IMR-90 (cell line): ENCODE measurements at regions not wholly inside any gene's neighbourhood (a gene's known extent, or its start where the extent isn't known, plus 50 kb on each side); places are given as distances from the start of the nearest gene placed in this dataset.

Experiments
- ATAC-seq: fragments of 200-7000 bp; cut with Tn5 transposase; 2 replicates; pipeline ENCODE4 v1.9.1; 2020; ENCODE audit warnings: low read depth, mild to moderate bottlenecking, moderate library complexity
- BruUV-seq: library from RNA; stranded (reverse); fragments of 400-500 nt; replicated peaks from 2 replicates; lab custom pipeline; 2021; lab: Mats Ljungman, UMichigan
- CTCF ChIA-PET: fragments of 300-600 bp; formaldehyde crosslinking; extraction: SDS; loops from one replicate; lab custom pipeline; 2021; ENCODE audit warnings: antibody characterized with exemption; lab: Yijun Ruan, JAX
- POLR2A ChIA-PET: fragments of 300-600 bp; sonication (Branson Sonifier 250); formaldehyde crosslinking; loops from one replicate; lab custom pipeline; 2022; ENCODE audit warnings: antibody characterized with exemption; ENCODE audit not compliant: unreplicated experiment; lab: Charles Lee
- DNase-seq: peaks from one replicate; pipeline ENCODE4 v3.0.0; 2013
- H2AFZ ChIP-seq: replicated peaks from 2 replicates; pipeline ENCODE3; 2013; ENCODE audit warnings: low read length, mild to moderate bottlenecking; ENCODE audit not compliant: poor library complexity
- H2AK5ac ChIP-seq: 2 replicates; pipeline ENCODE4 v1.6.1; 2013; ENCODE audit warnings: low read depth, low read length, inconsistent platforms
- H2AK9ac ChIP-seq: replicated peaks from 2 replicates; pipeline ENCODE3; 2013; ENCODE audit warnings: mild to moderate bottlenecking, low read depth, low read length, moderate library complexity; ENCODE audit not compliant: poor library complexity
- H2BK120ac ChIP-seq: 2 replicates; pipeline ENCODE4 v1.6.1; 2013; ENCODE audit warnings: low read depth, low read length, inconsistent platforms
- H2BK15ac ChIP-seq: 3 replicates; pipeline ENCODE4 v1.6.1; 2013; ENCODE audit warnings: low read depth, low read length, inconsistent platforms
- H2BK20ac ChIP-seq: 2 replicates; pipeline ENCODE4 v1.6.1; 2013; ENCODE audit warnings: low read depth, mild to moderate bottlenecking, inconsistent platforms, low read length, moderate library complexity
- H2BK5ac ChIP-seq: 2 replicates; pipeline ENCODE4 v1.6.1; 2013; ENCODE audit warnings: mild to moderate bottlenecking, low read depth, low read length, inconsistent platforms; ENCODE audit not compliant: poor library complexity, severe bottlenecking
- H3K14ac ChIP-seq: replicated peaks from 2 replicates; pipeline ENCODE4 v1.6.1; 2013; ENCODE audit warnings: low read depth, low read length, inconsistent platforms
- H3K18ac ChIP-seq: 2 replicates; pipeline ENCODE4 v1.6.1; 2013; ENCODE audit warnings: low read depth, low read length, control low read depth
- H3K23ac ChIP-seq: 2 replicates; pipeline ENCODE4 v1.6.1; 2013; ENCODE audit warnings: low read depth, low read length, inconsistent platforms
- H3K27ac ChIP-seq: 2 replicates; pipeline ENCODE4 v1.5.1; 2013; ENCODE audit warnings: mild to moderate bottlenecking, control low read depth, low read length; ENCODE audit not compliant: insufficient read depth
- H3K27me3 ChIP-seq: 2 replicates; pipeline ENCODE4 v1.6.1; 2013; ENCODE audit warnings: low read length; ENCODE audit not compliant: control insufficient read depth, insufficient read depth
- H3K36me3 ChIP-seq: 2 replicates; pipeline ENCODE4 v1.6.1; 2013; ENCODE audit warnings: low read length, mixed read lengths; ENCODE audit not compliant: control insufficient read depth, insufficient read depth
- H3K4ac ChIP-seq: 2 replicates; pipeline ENCODE4 v1.6.1; 2013; ENCODE audit warnings: low read depth, low read length, inconsistent platforms
- H3K4me1 ChIP-seq: 2 replicates; pipeline ENCODE4 v1.6.1; 2013; ENCODE audit warnings: low read length, mixed read lengths; ENCODE audit not compliant: control insufficient read depth, insufficient read depth
- H3K4me2 ChIP-seq: 2 replicates; pipeline ENCODE4 v1.6.1; 2013; ENCODE audit warnings: low read depth, mild to moderate bottlenecking, control low read depth, low read length, moderate library complexity
- H3K4me3 ChIP-seq: 2 replicates; pipeline ENCODE4 v1.5.1; 2013; ENCODE audit warnings: low read depth, mild to moderate bottlenecking, control low read depth, low read length, moderate library complexity; ENCODE audit not compliant: insufficient read depth
- H3K56ac ChIP-seq: 2 replicates; pipeline ENCODE4 v1.6.1; 2013; ENCODE audit warnings: low read length, inconsistent platforms; ENCODE audit not compliant: insufficient read depth; ENCODE audit errors: extremely low read depth
- H3K79me1 ChIP-seq, 2 experiments: 2 replicates each; pipeline ENCODE4 v1.6.1; 2013; ENCODE audit warnings: low read length in 2 of 2, inconsistent platforms in 1 of 2, low read depth in 1 of 2
- H3K9ac ChIP-seq: 2 replicates; pipeline ENCODE4 v1.6.1; 2013; ENCODE audit warnings: low read depth, low read length, control low read depth
- H3K9me1 ChIP-seq: 2 replicates; pipeline ENCODE4 v1.6.1; 2013; ENCODE audit warnings: low read length, inconsistent platforms; ENCODE audit not compliant: insufficient read depth
- H3K9me3 ChIP-seq: 2 replicates; pipeline ENCODE4 v1.6.1; 2013; ENCODE audit warnings: low read length; ENCODE audit not compliant: control insufficient read depth, insufficient read depth
- H4K20me1 ChIP-seq: 2 replicates; pipeline ENCODE4 v1.6.1; 2013; ENCODE audit warnings: low read length, inconsistent platforms; ENCODE audit not compliant: insufficient read depth
- H4K5ac ChIP-seq: 2 replicates; pipeline ENCODE4 v1.6.1; 2013; ENCODE audit warnings: mild to moderate bottlenecking, low read depth, low read length, control low read depth
- H4K8ac ChIP-seq, 2 experiments: 2 replicates each; pipeline ENCODE4 v1.6.1; 2013; ENCODE audit warnings: low read depth in 2 of 2, low read length in 2 of 2, control low read depth in 1 of 2, inconsistent platforms in 1 of 2
- H4K91ac ChIP-seq: 2 replicates; pipeline ENCODE4 v1.6.1; 2013; ENCODE audit warnings: low read depth, low read length, inconsistent platforms; ENCODE audit not compliant: insufficient read depth
- BHLHE40 ChIP-seq: fragments of 150-350 bp; IDR thresholded peaks from 2 replicates; pipeline ENCODE4 v1.6.1; 2016; ENCODE audit warnings: mild to moderate bottlenecking, low read depth, low read length
- CHD1 ChIP-seq: IDR thresholded peaks from 2 replicates; pipeline ENCODE4 v1.6.1; 2012; ENCODE audit warnings: low read depth, low read length, improper control_type of control experiment
- CTCF ChIP-seq: conservative IDR thresholded peaks from 2 replicates; pipeline ENCODE4 v1.5.1; 2012; ENCODE audit warnings: mild to moderate bottlenecking, low read depth, low read length, improper control_type of control experiment
- ELK1 ChIP-seq: fragments of 150-350 bp; IDR thresholded peaks from 2 replicates; pipeline ENCODE4 v1.6.1; 2016; ENCODE audit warnings: low read depth, mild to moderate bottlenecking, low read length, moderate library complexity, borderline replicate concordance
- FOS ChIP-seq: fragments of 150-350 bp; IDR thresholded peaks from 2 replicates; pipeline ENCODE4 v1.6.1; 2016; ENCODE audit warnings: low read depth, low read length
- MAFK ChIP-seq: IDR thresholded peaks from 2 replicates; pipeline ENCODE4 v1.6.1; 2012; ENCODE audit warnings: low read depth, low read length, improper control_type of control experiment
- MAZ ChIP-seq: IDR thresholded peaks from 2 replicates; pipeline ENCODE4 v1.6.1; 2012; ENCODE audit warnings: low read depth, mild to moderate bottlenecking, low read length, improper control_type of control experiment, moderate library complexity, borderline replicate concordance
- MXI1 ChIP-seq: IDR thresholded peaks from 2 replicates; pipeline ENCODE4 v1.6.1; 2012; ENCODE audit warnings: low read depth, mild to moderate bottlenecking, low read length, moderate library complexity, borderline replicate concordance
- NFE2L2 ChIP-seq: fragments of 150-350 bp; IDR thresholded peaks from 2 replicates; pipeline ENCODE4 v1.6.1; 2016; ENCODE audit warnings: low read depth, mild to moderate bottlenecking, low read length
- RAD21 ChIP-seq: IDR thresholded peaks from 2 replicates; pipeline ENCODE4 v1.6.1; 2012; ENCODE audit warnings: low read length, improper control_type of control experiment
- RCOR1 ChIP-seq: IDR thresholded peaks from 2 replicates; pipeline ENCODE4 v1.6.1; 2012; ENCODE audit warnings: mild to moderate bottlenecking, low read length, improper control_type of control experiment; ENCODE audit not compliant: insufficient replicate concordance
- RFX5 ChIP-seq: IDR thresholded peaks from 2 replicates; pipeline ENCODE4 v1.8.0; 2012; ENCODE audit warnings: low read depth, mild to moderate bottlenecking, low read length, moderate library complexity
- SMC3 ChIP-seq: fragments of 150-350 bp; IDR thresholded peaks from 2 replicates; pipeline ENCODE4 v1.6.1; 2016; ENCODE audit warnings: low read depth, mild to moderate bottlenecking, antibody characterized with exemption, low read length, moderate library complexity
- USF2 ChIP-seq: fragments of 150-350 bp; IDR thresholded peaks from 2 replicates; pipeline ENCODE4 v1.6.1; 2017; ENCODE audit warnings: mild to moderate bottlenecking, antibody characterized with exemption, low read length, low read depth
- WGBS, 2 experiments: methylation state at CpG; one replicate each; pipeline versions ENCODE4 v1.1.5 to v1.1.7; 2013; ENCODE audit warnings: missing lambda C conversion rate in 2 of 2; ENCODE audit not compliant: insufficient read length in 1 of 2; ENCODE audit errors: extremely low coverage in 2 of 2; 5-methylcytosine and 5-hydroxymethylcytosine counted together
- dilution Hi-C: fragments of 300-500 bp; cut with HindIII; formaldehyde crosslinking; loops from one replicate; pipeline ENCODE4 v1.14.3; 2018; ENCODE audit warnings: low sequenced_read_pairs; ENCODE audit not compliant: unreplicated experiment
- in situ Hi-C: fragments of 300-500 bp; cut with MboI; formaldehyde crosslinking; loops from 3 replicates; pipeline ENCODE4 v1.14.3; 2019; ENCODE audit warnings: low sequenced_read_pairs, inconsistent platforms, mixed read lengths
- intact Hi-C: fragments of 100-400 bp; cut with micrococcal nuclease; formaldehyde crosslinking; loops from 2 replicates; pipeline ENCODE4 v1.10.0; 2022

- POLR2A ChIA-PET: no interaction called here
- TF ChIP-seq MAZ (no peak), CTCF (no peak), RAD21 (no peak), RCOR1 (no peak), FOS (no peak), USF2 (no peak), NFE2L2 (no peak), CHD1 (no peak), MAFK (no peak), MXI1 (no peak), BHLHE40 (no peak), SMC3 (no peak), ELK1 (no peak), RFX5 (no peak)
- H2AK5ac ChIP-seq: no peak overlapping the region
- H3K18ac ChIP-seq: no peak overlapping the region
- H2BK15ac ChIP-seq: no peak overlapping the region
- H3K27me3 ChIP-seq: no peaks in the 10 kb centered on the region
- no peak overlapping the region for H2AK9ac ChIP-seq
- H4K5ac ChIP-seq: no peak overlapping the region
- no CpG with 5 or more reads among the region's 4 CpGs for WGBS, 2 experiments
- no peaks in the 10 kb centered on the region for H4K20me1 ChIP-seq
- H4K91ac ChIP-seq: no peak overlapping the region
- no peak overlapping the region for H3K4me3 ChIP-seq
- no peak overlapping the region for H2BK5ac ChIP-seq
- DNase-seq (no peak), ATAC-seq (no peak)
- intact Hi-C loops (no loop called here), dilution Hi-C loops (no loop called here), in situ Hi-C loops (no loop called here)
- no peak overlapping the region for H2BK120ac ChIP-seq
- no peak overlapping the region for H2AFZ ChIP-seq
- H3K9ac ChIP-seq: no peak overlapping the region
- no peak overlapping the region for H2BK20ac ChIP-seq
- H3K27ac ChIP-seq: no peak overlapping the region
- no peaks in the 10 kb centered on the region for H3K4me1 ChIP-seq
- no peak overlapping the region for H3K14ac ChIP-seq
- H3K4ac ChIP-seq: no peak overlapping the region
- no peak overlapping the region for H3K56ac ChIP-seq
- no peak overlapping the region for H3K4me2 ChIP-seq
- no peak overlapping the region for H4K8ac ChIP-seq
- H3K36me3 ChIP-seq: no peaks in the 10 kb centered on the region
- BruUV-seq: no TSS peak
- CTCF ChIA-PET: no interaction called here
- H3K9me3 ChIP-seq: no peaks in the 10 kb centered on the region
- no peaks in the 10 kb centered on the region for H3K9me1 ChIP-seq
- no peak overlapping the region for H3K23ac ChIP-seq
- no peaks in the 10 kb centered on the region for H3K79me1 ChIP-seq
Measured at GRCh38 chr3:22612927-22613326, 590.2 kb upstream of the UBE2E2 start.
